GM19025 (cell line): ENCODE measurements at regions not wholly inside any gene's neighbourhood (a gene's known extent, or its start where the extent isn't known, plus 50 kb on each side); places are given as distances from the start of the nearest gene placed in this dataset.

ENCODE experiments used
- ATAC-seq: cut with Tn5 transposase; IDR thresholded peaks from one replicate; pipeline ENCODE4 v1.9.1; 2021; ENCODE audit warnings: mild to moderate bottlenecking, low read depth, moderate library complexity; ENCODE audit not compliant: unreplicated experiment

DNA sequence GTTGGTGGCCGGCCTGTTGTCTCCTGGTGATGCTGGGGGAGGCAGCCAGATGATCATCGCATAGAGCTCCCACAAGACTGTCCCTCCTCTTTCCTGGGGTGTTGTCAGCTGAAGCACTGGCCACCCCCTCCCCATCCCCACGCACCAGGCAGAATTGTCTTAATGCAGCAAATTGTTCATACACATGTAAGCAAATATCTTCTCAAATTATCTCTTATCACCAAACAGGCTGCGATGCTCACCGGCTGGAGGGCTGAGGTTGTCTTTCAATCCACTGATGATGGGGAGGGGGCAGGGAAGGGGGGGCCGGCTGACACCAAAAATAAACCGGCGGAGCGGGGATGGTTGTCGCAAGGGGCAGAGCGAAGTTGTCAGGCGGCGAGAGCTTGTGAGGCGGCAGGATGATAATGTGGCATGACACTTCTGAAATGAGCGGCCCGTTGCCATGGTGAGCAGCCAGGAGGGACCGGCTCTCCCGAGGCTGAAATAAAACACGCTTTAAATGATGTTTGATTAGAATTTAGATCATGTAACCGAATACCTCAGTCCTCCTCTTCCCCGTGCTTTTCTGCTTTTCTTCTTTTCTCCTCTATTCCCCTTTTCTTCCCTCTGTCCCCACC is 59.8 kb downstream of the MRM1 start:
- ATAC-seq, result no peak

DNA sequence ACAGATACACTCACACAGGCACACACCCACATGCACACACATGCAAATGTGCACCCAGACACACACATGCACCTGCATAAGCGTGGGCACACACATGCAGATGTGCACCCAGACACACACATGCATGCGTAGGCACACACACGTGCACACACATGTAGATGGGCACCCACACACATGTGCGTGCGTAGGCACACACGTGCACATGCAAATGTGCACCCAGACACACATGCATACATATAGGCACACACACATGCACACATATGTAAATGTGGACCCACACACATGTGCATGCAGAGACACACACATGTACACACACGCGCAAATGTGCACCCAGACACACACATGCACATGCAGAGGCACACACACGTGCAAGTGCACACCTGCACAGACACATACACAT is 60.3 kb downstream of the MRM1 start:
- ATAC-seq, result no peak

DNA sequence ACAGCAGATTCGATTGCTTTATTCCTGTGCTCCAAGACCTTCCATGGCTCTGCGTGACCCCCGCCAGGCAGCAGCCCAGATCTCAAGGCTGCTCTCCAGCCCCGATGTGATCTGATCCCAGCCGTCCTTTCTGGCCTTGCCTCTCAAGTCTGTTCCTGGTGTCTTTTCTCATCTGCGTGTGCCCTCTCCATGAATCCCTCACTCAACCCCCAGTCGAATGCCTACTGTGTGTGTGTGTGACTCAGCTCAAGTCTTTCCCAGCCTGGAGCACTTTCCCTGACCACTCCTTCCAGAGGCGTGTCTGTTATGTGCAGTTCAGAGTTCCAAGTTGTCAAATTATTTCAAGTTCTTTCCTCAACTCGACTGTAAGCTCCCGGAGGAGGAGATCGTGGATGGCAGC is 64.0 kb downstream of the MRM1 start:
- no peak for ATAC-seq

DNA sequence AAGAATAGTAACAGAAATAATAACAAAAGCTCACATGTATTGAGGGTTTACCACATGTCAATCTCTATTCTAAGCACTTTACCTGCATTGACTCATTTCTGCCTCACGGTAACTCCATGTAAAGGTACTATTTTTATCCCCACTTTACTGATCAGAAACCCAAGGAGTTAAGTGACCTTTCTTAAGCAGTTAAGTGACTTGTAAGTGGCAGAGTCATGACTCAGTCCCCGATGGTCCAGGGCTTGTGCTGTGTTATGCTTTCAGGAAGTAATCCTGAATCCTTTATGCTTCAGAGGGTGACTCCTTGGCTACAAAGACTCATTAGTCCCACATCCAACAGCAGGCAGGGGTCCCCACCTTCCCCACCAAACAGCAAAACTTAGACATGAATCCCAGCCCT is 66.5 kb downstream of the MRM1 start:
- no peak for ATAC-seq

DNA sequence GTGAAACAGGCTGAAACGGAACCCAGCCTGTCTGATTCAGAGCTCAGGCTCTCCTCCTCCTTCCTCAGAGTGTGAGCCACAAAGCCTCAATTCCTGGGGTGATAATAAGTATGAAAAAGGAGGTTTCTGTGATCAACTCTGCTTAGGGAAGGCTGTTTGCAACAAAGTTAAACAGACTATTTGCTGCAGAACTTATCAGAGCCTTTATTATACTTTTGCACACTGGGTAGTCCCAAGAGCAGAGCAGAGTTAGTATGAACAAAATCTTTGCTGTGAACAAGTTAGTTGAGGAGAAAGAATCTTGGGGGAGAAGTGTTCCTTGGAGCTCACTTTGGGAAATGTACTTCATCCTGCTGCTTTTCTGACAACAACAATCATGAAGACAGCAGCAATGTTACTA is 67.4 kb downstream of the MRM1 start:
- ATAC-seq, result no peak

DNA sequence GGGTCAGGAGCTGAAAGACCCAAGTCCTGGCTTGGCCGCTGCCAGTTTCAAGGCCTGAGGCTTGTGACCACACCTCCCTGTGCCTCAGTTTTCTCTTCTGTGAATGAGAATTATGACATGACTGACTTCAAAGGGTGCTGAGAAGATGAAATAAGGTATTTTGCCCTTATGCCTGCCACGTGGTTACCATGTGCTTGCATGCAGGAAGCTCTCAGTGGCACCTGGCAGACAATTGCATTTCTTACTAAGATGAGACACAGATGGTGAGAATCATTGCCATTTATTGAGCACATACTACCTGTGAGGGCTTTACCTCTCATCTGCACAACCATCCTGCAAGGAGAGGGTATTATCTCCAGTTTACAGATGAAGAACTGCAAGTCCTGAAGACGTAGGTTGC is 69.8 kb downstream of the MRM1 start:
- no peak for ATAC-seq

DNA sequence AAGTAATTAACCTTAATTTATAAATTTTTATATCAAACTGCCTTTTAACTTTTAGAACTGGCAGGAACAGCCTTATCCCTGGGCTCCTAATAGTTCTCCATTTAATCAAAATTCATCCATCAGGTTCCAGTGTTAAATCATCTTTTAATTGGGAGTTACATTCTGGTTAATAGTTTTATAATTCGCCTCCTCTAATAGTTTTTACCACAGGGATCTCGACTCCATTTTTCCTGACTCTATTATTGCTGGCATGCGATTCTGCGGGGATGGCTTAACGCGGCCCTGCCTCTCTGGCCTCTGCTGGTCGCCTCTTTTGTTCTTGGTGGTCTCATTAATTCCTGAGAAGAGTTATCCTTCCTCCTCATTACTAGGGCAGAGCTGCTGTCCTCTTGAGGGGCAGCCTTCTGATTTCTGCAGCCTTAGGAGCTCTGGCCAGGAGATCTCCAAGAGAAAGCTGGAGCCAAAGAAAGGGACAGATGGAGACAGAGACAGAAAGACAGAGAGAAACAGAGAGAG is 71.1 kb downstream of the MRM1 start:
- ATAC-seq, result no peak

DNA sequence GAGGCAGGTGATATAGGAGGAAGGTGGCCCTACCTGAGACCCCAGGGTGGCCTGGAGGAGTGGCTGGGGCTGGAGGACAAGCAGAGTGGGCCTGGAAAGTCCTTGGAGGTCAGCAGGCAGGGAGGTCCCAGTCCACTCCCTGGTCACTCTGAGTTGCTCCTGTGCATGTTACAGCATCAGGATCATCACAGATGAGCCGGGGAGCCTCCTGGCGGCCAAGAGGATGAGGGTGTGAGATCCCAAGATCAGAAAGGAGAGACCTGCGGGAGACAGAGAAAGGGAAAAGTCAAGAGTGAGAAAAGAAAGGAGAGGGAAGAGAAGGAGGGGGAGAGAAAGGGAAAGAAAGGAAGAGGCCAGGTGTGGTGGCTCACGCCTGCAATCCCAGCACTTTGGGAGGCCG is 71.7 kb downstream of the MRM1 start:
- no peak for ATAC-seq

DNA sequence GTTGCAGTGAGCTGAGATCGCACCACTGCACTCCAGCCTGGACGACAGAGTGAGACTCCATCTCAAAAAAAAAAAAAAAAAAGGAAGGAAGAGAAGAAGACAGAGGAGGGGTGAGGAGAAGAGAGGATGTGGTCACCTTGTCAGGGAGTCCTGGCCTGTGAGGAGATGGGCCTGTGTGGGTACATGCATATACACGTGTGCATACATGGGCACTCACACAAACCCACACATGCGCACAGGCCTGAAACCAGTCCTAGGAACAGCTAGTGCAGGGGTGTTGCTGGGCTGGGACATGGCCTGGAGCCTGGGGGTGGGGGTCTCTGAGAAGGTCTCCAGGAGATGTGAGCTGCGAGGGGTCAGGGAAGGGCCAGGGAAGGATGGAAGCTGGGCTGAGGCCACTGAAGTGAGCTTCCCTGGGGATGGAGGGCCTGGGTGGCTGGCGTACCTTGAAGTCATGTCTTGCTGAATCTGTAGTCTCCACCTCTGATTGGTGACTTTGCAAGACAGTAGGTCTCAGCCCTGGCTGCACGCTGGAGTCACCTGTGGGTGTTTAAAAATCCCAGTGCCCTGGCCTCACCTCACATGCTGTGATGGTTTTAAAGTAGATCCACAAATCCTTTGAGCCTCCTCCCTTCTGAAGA is 72.4 kb downstream of the MRM1 start:
- ATAC-seq, result no peak

DNA sequence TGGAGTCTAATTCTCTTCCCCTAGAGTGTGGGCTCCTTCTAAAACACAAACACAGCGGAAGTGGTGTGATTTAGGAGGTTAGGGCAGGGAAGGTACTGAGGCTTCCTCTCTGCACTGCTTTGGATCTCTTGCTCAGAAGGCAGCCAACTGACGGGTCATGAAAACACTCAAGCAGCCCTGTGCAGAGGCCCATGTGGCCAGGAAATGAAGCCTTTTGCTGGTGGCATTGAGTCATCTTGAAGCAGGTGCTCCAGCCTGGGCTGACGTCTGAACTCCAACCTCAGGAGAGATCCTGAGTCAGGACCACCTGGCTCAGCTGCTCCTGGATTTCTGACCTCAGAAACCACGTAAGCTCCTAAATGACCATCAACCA is 72.9 kb downstream of the MRM1 start:
- no peak for ATAC-seq

DNA sequence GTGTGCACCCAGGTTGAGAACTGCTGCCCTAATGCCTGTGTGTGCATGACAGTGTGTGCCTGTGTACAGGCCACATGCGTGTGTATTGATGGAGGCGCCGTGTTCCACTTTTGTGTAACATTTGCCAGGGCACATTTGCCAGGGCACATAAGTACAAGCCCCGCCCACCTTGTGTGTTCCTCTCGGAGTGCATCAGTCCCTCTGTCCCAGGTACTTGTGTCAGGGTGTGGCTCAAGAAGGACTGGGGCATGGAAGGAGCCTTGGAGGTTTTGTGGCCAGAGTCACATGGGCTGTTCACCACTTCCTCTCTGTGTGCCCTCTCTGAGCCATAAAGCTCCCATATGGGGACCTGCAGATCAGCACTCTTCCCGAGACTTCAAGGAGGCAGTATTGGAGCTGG is 73.9 kb downstream of the MRM1 start:
- ATAC-seq, result no peak

DNA sequence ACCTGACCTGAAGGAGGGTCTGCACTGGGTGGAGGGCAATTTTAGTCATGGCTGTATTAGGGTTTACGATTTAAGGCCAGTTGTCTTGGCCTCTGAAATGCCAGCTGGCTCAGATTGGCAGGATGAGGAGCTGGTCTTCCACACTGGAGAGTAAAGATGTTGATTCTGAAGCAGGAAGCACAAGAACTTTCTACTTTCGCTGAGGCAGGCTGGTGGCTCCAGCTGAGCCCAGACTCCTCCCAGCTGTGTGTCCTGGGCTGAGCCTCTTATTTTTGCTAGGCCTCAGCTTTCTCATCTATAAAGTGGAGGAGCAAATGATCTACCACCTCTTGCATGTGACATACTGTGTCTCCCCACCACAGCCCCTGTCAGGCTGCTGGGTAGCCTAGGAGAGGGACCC is 74.4 kb downstream of the MRM1 start:
- ATAC-seq, result no peak

DNA sequence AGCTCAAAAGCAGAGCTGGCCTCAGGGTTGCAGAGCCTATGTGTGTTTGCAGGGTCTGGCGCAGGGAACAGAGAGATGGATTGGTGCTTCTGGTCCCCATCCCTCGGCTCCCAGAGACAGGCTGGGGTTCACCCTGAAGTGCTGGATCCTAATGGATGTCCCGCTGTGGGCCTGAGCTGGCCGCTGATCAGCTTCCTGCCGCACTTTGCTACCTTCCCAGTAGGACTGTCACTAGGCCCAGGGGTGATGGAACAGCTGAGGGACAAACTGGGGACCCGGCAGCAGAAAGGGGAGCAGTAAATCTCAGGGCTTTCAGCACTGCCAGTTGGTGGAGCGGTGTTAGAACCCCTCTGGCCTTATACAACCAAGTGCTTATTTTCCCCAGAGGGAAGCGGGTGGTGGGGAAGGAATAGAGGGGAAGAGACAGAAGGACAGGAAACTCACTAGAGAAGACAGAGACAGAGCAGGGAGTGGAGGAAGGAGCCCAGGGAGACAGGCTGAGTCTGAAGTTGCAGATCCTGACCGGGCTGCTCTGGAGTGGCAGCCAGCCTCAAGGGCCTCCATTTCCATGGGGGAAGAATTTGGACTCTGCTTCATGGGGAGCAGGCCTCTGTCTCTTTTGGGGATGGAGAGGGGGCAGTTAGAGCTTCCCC is 78.6 kb downstream of the MRM1 start:
- ATAC-seq, result no peak

DNA sequence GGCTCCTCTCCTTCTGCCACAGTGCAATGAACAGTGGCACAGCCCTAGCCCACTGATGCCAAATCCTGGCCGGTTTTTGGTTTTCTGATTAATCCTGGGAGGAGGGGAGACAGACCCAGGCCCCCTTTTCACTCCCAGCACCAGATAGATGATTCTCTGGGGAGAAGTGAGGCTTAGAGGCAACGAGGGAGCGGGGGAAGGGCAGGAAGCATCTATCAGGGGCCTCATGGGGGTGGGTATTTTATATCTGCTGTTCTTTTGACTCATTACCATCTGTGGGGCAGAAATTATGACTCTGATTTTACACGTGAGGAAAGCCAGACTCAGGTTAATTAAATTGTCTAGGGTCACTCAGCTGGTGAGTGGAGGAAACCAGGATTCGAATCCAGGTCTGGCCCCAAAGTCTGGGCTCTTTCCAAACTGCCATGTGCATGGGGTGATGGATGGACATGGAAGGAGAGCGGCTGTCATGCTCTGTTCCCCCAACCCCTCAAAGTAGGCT is 79.4 kb downstream of the MRM1 start:
- no peak for ATAC-seq

DNA sequence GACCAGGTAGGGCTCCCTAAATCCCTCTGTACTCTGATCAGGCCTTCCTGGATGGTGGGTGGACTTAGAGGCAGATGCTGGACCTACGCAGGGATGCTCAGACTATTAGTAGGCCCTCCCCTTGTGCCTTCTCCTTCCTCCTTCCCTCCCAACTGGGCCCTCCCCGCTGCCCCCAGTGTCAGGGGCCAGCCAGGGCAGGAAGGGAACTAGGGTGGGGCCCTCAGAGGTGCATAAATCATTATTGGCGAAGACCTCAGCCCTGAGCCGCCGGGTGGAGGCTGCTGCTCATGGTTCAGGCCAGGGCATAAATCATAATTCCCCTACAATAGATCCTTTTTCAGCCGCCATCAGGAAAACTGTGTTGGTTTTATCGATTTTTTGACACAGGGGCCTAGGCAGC is 81.4 kb downstream of the MRM1 start:
- ATAC-seq, result no peak

DNA sequence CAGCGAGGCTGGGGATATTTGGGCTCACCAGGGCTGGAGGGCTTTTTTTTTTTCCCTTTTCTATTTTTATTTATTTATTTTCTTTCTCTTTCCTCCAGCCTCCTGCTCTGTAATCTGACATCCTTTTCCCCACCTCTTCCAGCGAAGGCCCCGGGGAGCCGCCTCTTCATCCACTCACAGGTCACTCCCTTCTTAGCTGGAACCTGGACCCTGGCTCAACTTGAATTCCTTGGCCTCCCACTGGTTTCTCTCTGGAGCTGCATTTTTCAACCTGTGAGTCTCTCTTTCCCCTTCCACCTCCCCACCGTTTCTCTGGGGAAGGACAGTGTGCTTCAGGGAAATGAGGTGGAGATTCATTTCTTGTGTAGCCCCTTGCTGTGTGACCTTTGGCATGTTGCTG is 82.0 kb downstream of the MRM1 start:
- ATAC-seq, result no peak

DNA sequence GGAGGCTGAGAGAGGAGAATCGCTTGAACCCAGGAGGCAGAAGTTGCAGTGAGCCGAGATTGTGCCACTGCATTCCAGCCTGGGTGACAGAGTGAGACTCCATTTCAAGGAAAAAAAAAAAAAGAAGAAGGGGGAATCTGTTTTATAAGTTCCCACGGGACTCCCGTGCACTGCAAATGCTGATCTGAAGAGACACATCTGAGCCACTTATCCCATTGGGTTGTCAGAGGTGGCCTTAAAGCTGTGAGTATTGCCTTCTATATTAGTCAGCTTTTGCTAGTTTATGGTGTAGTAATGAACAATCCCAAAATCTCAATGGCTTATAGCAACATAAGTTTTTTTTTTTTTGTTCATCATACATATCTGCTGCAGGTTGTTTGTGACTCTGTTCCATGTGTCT is 82.8 kb downstream of the MRM1 start:
- no peak for ATAC-seq

DNA sequence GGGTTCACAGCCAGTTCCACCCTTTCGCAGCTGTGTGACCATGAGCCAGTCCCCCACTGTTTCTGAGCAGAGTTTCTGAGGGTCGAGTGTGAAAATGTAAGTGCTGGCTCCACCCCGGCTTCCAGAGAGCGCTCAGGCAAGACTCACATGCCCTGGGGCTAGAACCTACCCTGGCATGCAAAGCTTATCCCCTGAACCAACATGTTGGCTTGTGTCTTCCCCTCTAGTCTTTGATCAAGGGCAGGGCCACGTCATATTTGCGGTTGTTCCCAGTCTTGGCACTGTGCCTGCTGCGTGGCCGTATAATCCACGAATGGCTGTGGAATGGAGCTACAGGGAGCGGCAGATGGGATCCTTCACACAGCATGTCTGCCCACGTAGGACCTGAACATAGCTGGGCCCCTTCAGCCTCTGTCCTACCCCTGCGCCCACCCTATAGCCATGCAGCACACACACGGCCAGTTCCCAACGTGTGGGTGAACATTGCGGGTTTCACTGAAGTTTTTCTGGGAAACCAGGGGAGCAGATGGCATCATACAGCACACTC is 84.8 kb downstream of the MRM1 start:
- no peak for ATAC-seq

DNA sequence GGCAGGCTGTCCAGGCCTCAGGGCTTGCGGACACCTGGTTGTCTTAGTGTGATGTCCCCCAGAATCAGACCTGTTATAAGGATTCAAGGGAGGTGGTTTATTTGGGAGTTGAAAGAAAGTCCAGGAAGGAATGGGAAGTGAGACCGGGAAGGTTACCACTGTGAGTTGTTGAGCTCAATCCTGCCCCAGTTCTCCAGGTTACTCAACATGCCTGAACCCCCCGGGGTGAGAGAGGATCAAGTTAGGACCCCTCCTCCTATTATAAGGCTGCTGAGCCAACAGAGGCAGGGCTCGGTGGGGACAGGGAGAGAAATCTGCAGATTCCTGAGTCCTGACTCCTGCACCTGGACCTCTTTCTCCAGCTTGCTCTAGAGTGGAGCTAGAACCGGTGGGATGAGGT is 86.4 kb downstream of the MRM1 start:
- ATAC-seq, result no peak

DNA sequence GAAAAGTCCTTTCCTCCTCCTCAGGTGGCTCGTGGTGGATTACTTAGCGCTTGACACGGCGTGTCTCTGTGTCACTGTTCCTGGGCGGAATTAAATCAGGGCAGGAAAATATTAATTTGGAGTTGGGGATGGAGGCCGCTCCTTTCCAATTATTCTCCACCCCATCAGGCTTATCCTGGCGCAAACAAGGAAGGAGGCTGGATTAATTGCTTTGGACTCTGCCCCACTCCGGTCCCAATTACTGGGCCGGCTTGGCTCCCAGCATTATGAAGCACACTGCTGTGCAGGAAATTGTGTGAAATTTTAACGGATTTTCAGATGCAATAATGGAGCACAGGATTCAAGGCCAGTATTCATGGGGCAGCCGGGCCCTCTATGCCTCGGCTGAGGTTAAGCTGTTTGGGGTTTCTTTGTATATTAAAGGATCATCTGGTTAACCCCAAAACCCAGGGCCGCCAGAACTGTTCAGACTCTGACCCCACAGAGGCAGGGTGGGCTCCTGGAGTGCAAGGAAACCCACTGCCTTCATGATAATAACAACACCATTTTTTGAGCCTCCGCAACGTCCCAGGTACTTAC is 87.8 kb downstream of the MRM1 start:
- no peak for ATAC-seq

DNA sequence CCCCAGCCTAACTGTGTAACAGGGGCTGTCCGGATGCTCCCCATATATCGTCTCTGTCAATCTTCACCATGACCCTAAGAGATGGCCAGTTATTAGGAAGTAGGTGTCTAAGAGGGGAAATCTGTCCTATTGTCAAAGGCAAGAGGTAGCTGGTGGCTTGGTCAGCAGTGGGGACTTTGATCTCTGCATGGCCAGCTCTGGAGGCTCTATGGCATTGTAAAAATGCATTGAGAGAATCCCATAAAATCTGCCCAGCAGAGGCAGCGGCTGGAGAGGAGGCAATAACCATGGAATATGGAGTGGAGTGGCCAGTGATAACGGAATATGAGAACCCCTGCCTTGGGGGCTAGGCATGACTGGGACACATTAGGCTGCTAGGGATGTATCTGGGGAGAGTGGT is 88.8 kb downstream of the MRM1 start:
- ATAC-seq, result no peak
